ENCODE measurements at regions not wholly inside any gene's neighbourhood (a gene's known extent, or its start where the extent isn't known, plus 50 kb on each side); places are given as distances from the start of the nearest gene placed in this dataset.

DNA sequence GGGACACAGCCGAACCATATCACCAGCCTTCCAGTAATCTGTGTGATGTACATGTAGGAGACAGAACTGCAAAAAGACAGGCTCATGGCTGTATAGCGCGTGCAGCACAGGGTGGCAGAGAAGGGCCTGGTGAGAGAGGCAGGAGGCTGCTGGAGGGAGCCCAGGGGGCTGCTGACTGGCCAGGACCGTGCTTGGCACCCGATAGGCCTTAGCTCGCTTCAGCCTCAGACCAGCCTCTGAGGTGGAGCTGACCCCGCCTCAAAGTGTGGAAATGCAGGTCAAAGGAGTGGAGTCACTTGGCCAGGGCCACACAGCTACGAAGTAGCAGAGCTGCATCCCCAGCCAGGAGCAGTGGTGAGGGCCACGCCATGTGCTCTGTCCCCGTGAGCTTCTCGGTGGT is 707.6 kb downstream of the QKI start:
- H3K27me3 ChIP-seq (ENCODE audit: control insufficient read depth, insufficient read depth, low read length), result no peaks in the 10 kb centered on the region
- no peak overlapping the region for H4K8ac ChIP-seq (ENCODE audit: low read depth in 2 of 2, low read length in 2 of 2)
- H3K4me1 ChIP-seq (ENCODE audit: control insufficient read depth, insufficient read depth, low read length), result no peaks in the 10 kb centered on the region
- no peak overlapping the region for H3K23ac ChIP-seq (ENCODE audit: low read depth, low read length)
- H3K4ac ChIP-seq (ENCODE audit: low read depth, low read length), result no peak overlapping the region
- no peak overlapping the region for H2AFZ ChIP-seq (replicated peaks; ENCODE audit: low read length, poor library complexity)
- H2BK120ac ChIP-seq (ENCODE audit: low read depth, low read length), result no peak overlapping the region
- no peak overlapping the region for H2BK20ac ChIP-seq (ENCODE audit: low read depth, low read length)
- H3K4me2 ChIP-seq (ENCODE audit: low read depth, low read length), result no peak overlapping the region
- H3K9me1 ChIP-seq (ENCODE audit: insufficient read depth, low read length), result no peaks in the 10 kb centered on the region
- intact Hi-C loops (cut with micrococcal nuclease) (no loop called here), in situ Hi-C loops (cut with MboI; ENCODE audit: low sequenced_read_pairs) (no loop called here), dilution Hi-C loops (cut with HindIII; ENCODE audit: low sequenced_read_pairs, unreplicated experiment) (no loop called here)
- no peaks in the 10 kb centered on the region for H3K79me1 ChIP-seq (ENCODE audit: low read depth in 1 of 2, low read length in 2 of 2)
- H2AK5ac ChIP-seq (ENCODE audit: low read depth, low read length), result no peak overlapping the region
- H4K91ac ChIP-seq (ENCODE audit: insufficient read depth, low read depth, low read length), result no peak overlapping the region
- H3K9ac ChIP-seq (ENCODE audit: low read depth, low read length), result no peak overlapping the region
- H3K18ac ChIP-seq (ENCODE audit: low read depth, low read length), result no peak overlapping the region
- no peak overlapping the region for H3K14ac ChIP-seq (replicated peaks; ENCODE audit: low read depth, low read length)
- H2BK5ac ChIP-seq (ENCODE audit: low read depth, low read length, poor library complexity, severe bottlenecking), result no peak overlapping the region
- BruUV-seq (replicated peaks), result no TSS peak
- no peak overlapping the region for H3K56ac ChIP-seq (ENCODE audit: extremely low read depth, insufficient read depth, low read length)
- ATAC-seq (ENCODE audit: low read depth), result no peak
- H3K36me3 ChIP-seq (ENCODE audit: control insufficient read depth, insufficient read depth, low read length), result no peaks in the 10 kb centered on the region
- H2BK15ac ChIP-seq (ENCODE audit: low read depth, low read length), result no peak overlapping the region
- H2AK9ac ChIP-seq (replicated peaks; ENCODE audit: low read depth, low read length, poor library complexity), result no peak overlapping the region
- H4K20me1 ChIP-seq (ENCODE audit: insufficient read depth, low read length), result no peaks in the 10 kb centered on the region
- H3K27ac ChIP-seq (ENCODE audit: insufficient read depth, low read length), result no peak overlapping the region
- ChIA-PET CTCF (no interaction called here), POLR2A (ENCODE audit: unreplicated experiment) (no interaction called here)
- DNase-seq, result no peak
- 40% methylated on average over 1 of the region's 11 CpGs; no CpG with 5 or more reads in 1 of the 2 experiments for WGBS, 2 experiments (ENCODE audit: extremely low coverage in 2 of 2, insufficient read length in 1 of 2)
- H4K5ac ChIP-seq (ENCODE audit: low read depth, low read length), result no peak overlapping the region
- no peak overlapping the region for H3K4me3 ChIP-seq (ENCODE audit: insufficient read depth, low read depth, low read length)
- peaks cover 29% of the 10 kb centered on the region for H3K9me3 ChIP-seq (ENCODE audit: control insufficient read depth, insufficient read depth, low read length)
- TF ChIP-seq CEBPB (IDR thresholded peaks at IDR 0.05; ENCODE audit: low read depth, low read length) (no peak), FOS (IDR thresholded peaks at IDR 0.05; ENCODE audit: low read depth, low read length) (no peak), MAFK (IDR thresholded peaks at IDR 0.05; ENCODE audit: low read depth, low read length) (no peak), RCOR1 (IDR thresholded peaks at IDR 0.05; ENCODE audit: insufficient replicate concordance, low read length) (no peak), RAD21 (IDR thresholded peaks at IDR 0.05; ENCODE audit: low read length) (no peak), SMC3 (IDR thresholded peaks at IDR 0.05; ENCODE audit: low read depth, low read length) (no peak), MAZ (IDR thresholded peaks at IDR 0.05; ENCODE audit: borderline replicate concordance, low read depth, low read length) (no peak), CHD1 (IDR thresholded peaks at IDR 0.05; ENCODE audit: low read depth, low read length) (no peak), BHLHE40 (IDR thresholded peaks at IDR 0.05; ENCODE audit: low read depth, low read length) (no peak)
- TF ChIP-seq, protein P1, sequence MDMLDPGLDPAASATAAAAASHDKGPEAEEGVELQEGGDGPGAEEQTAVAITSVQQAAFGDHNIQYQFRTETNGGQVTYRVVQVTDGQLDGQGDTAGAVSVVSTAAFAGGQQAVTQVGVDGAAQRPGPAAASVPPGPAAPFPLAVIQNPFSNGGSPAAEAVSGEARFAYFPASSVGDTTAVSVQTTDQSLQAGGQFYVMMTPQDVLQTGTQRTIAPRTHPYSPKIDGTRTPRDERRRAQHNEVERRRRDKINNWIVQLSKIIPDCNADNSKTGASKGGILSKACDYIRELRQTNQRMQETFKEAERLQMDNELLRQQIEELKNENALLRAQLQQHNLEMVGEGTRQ (IDR thresholded peaks at IDR 0.05; ENCODE audit: low read depth, low read length), result no peak

All from IMR-90 (cell line).